T-helper 2 cell treated with Interferon-gamma antibody and Interleukin-4, amounts not matched to agents 100 ng/mL and 5 ng/mL, for 36 hours (primary cell): ENCODE measurements at regions not wholly inside any gene's neighbourhood (a gene's known extent, or its start where the extent isn't known, plus 50 kb on each side); places are given as distances from the start of the nearest gene placed in this dataset.

Experiments used
- intact Hi-C: fragments of 100-400 bp; cut with micrococcal nuclease; formaldehyde crosslinking; loops from one replicate; pipeline ENCODE4 v1.15.1; 2023

DNA sequence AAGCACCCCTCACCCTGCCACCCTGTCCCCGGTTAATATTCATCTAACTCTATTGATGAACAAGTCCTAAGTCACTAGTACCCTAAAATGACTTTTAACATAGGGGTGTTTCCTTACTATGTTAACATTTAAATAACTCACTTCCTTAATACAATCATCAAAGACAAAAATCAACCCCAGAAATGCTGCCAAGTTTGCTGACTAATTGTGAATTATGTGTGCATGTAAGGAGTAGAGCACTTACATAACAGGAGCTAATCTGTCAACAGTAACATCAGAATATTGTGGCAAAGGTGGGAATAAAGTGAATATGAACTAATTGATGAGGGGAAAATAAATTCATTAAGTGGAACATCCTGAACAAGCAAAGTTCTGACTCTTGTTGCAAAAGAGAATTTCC is 81.4 kb upstream of the ERBB4 start:
- intact Hi-C loops = no loop called here

DNA sequence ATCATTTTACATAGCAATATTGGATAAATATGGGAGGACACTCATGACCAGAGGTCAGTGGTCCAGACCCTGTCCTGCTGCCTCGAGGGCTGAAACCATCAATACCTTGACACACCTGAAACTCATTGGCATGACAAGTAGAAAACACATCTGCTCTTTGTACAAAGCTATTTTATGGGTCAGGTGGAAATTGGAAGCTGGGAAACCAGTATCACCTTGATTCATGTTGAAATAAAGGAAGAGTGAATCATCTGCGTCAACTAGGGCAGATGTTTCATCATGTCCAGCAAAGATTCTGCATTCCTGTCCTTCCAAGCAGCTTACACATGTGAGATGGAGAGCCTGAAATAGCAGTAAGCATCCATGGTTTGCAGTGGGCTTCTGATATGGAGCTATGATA is 80.0 kb upstream of the ERBB4 start:
- intact Hi-C loops = no loop called here

DNA sequence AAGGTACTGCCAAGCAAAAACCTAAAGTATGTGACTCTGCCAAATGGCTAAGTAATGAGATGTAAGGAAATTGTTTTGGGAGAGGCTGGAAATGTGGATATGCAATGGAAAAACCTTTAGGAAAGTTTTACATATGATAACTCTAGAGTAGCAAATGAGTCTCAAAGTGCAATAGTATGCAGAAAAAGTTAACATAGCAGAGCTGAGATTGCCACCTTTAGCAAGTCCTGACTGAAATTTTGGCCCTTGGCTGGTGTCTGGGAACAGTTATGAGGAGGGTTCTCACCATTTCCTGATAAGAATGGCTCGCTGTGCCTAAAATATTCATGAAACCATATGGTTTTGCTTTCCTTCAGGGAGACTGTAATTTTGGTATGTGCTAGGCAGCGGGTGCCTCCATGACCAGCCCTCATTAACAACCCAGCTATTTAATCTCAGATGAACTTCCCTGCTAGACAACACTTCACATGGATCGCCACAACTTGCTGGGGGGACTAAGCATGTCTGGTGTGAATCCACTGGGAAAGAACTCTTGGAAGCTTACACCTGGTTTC is 72.3 kb upstream of the ERBB4 start:
- intact Hi-C loops = no loop called here

DNA sequence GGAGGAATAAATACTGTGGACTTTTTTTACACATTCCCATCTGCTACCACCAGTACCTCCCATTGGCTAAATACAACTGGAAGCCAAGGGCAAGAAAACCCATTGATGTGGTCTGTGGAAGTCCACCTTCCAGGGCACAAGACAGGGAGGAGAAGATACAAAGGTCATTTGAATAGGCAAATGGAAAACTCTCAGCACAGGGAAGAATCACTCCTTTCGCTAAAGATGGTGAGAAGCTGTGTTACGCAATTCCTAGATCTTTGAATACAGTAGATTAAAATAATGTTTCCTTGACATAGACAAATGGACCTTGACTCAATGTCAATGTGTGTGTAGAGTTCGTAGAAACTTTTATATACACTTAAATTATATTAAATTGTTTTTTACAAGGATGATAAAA is 70.9 kb upstream of the ERBB4 start:
- intact Hi-C loops = no loop called here

DNA sequence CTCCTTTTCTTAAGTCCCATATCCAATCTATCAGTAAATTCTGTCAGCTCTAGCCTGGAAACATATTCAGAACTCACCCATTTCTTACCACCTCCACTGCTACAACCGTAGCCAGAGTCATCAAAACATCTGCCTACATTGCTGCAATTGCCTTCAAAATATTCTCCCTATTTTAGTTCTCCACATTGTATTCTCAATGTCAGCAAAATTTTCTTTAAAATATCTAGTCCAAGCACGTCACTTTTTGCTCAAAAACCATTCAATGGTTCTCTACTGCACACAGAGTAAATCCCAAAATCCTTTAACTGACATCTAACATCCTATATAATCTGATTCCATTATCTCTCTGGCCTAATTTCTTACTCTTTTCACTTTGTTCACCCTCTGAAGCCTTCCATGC is 68.5 kb upstream of the ERBB4 start:
- intact Hi-C loops = no loop called here

DNA sequence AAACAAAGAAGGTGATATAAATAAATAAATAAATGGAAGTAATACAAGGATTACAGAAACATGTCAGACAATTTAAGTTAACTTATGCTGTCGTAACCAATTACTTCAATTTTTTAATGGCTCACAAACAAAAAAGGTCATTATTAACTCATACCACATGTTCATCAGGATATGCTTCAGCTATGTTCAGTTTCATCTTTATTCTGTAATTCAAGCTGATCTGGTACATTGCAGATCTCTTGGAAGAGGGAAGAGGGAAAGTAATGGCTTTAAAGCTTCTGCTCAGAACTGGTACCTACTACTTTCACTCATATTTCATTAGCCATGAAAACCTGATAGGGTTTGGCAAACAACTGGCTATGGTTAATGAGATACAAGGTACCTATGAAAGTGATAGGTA is 67.6 kb upstream of the ERBB4 start:
- intact Hi-C loops = no loop called here

DNA sequence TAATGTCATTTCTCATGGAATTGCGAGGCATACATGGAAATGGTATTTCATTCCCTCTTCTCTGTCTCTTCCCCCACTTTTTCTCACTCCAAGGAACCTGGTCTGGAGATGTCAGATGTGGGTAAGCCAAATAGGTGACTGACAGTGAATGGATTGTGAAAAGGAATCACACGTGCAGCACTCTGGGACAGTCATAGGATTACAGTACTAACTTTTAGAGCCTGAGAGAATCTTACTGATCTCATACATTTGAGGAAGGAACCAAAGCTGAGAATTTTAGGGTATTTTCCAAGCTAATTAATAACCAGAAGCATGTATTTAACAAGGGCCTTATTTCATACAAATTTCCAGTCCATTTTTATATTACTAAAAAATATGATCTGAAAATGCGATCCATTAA is 58.1 kb upstream of the ERBB4 start:
- intact Hi-C loops = no loop called here

DNA sequence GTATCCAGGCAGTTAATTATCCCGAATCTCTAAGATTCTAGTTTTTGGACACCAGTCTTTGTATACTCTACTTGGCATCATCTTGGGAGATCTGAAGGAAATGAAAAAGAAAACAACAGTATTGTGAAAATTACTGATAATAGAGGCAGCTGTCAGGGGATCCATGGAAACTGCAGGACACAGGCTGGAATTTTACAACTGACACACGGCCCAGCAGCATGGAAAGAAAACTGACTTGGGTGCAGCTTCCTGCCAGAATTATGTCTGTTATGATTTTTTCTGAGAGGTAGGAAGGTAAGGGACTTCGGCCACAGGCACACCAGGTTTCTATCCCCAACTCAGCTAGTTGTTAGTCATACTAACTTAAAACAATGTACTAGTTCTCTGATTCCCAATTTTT is 57.7 kb upstream of the ERBB4 start:
- intact Hi-C loops = no loop called here

DNA sequence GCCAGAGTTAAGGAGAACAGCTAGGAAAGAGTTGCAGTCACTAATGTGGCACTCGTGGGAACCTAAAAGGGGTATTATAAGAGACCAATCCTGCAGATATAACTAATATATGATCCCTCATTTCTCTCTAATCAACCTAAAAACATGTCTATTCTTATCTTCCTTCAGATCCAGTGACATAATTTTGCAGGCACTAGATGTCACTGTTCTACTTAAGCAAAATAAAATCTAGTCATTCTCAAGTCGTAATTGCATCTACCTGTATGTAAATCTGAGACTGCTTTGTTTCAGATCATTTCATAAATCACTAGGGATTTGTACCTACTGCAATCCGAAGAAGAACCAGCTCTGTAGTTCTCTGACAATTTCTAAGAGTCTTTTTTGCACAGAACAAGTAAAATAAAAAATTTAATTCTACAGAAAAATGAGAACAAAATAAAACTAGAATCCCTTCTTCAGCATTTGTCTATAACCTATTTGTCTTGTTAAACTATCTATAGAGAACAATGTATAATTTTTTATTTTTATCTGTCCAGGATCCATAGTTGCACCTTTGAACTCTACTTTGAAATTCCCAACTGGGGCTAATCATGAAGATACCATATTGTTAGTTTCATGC is 56.5 kb upstream of the ERBB4 start:
- intact Hi-C loops = no loop called here

DNA sequence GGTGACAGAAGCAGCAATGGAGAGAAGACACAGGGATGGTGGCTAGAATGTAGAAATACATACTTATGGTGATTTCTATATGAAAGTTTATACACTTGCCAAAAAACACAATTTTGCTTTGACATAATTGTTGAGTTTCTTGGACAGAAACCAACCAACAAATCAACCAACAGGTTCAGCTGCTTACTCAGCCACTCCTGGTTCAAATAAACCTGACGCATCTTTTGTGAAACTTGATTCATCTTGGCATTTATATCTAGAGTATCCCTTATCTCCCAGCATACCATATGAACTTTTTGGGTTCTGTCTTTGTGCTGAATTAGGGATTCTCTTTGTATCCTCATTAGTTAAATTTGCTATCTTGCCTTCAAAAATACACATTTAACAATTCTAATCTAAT is 54.1 kb upstream of the ERBB4 start:
- intact Hi-C loops = no loop called here
